HG03457 (cell line): ENCODE measurements at regions not wholly inside any gene's neighbourhood (a gene's known extent, or its start where the extent isn't known, plus 50 kb on each side); places are given as distances from the start of the nearest gene placed in this dataset.
"Not testable (repeated sequence)": the region's sequence is repeated elsewhere in the genome, so short reads cannot be mapped to it uniquely, and the experiment has no call there.

ENCODE experiments used
- ATAC-seq: cut with Tn5 transposase; IDR thresholded peaks from one replicate; pipeline ENCODE4 v1.9.1; 2021; ENCODE audit warnings: moderate number of reproducible peaks; ENCODE audit not compliant: unreplicated experiment

GRCh38 chr7:17437586-17437985 is 139.1 kb downstream of the AHR start:
- ATAC-seq, result no peak

GRCh38 chr7:17440025-17440784 is 141.8 kb downstream of the AHR start:
- ATAC-seq, result not testable (repeated sequence)

- ATAC-seq, result no peak
Observed at GRCh38 chr7:17440831-17441230, 142.4 kb downstream of the AHR start.

GRCh38 chr7:17441557-17441956 is 143.1 kb downstream of the AHR start:
- ATAC-seq, result no peak

GRCh38 chr7:17444151-17444550 is 145.7 kb downstream of the AHR start:
- no peak for ATAC-seq

- ATAC-seq, result no peak
Observed at GRCh38 chr7:17444673-17445072, 146.2 kb downstream of the AHR start.

- ATAC-seq, result no peak
Observed at GRCh38 chr7:17446340-17446739, 147.9 kb downstream of the AHR start.

GRCh38 chr7:17447728-17448478 is 149.5 kb downstream of the AHR start:
- ATAC-seq, result no peak

- ATAC-seq, result no peak
Observed at GRCh38 chr7:17448479-17449423, 150.3 kb downstream of the AHR start.

GRCh38 chr7:17456541-17456940 is 158.1 kb downstream of the AHR start:
- ATAC-seq, result no peak

GRCh38 chr7:17460001-17460400 is 161.5 kb downstream of the AHR start:
- ATAC-seq, result no peak

GRCh38 chr7:17460665-17461064 is 162.2 kb downstream of the AHR start:
- no peak for ATAC-seq

- ATAC-seq, result no peak
Observed at GRCh38 chr7:17462131-17462631, 163.7 kb downstream of the AHR start.

GRCh38 chr7:17463511-17464085 is 165.1 kb downstream of the AHR start:
- ATAC-seq, result no peak

- no peak for ATAC-seq
Observed at GRCh38 chr7:17466216-17466615, 167.8 kb downstream of the AHR start.

GRCh38 chr7:17467386-17467945 is 169.0 kb downstream of the AHR start:
- ATAC-seq, result no peak

- no peak for ATAC-seq
Observed at GRCh38 chr7:17471325-17471724, 172.9 kb downstream of the AHR start.

GRCh38 chr7:17472518-17472917 is 174.1 kb downstream of the AHR start:
- ATAC-seq, result no peak

GRCh38 chr7:17472939-17473338 is 174.5 kb downstream of the AHR start:
- no peak for ATAC-seq

- ATAC-seq, result no peak
Observed at GRCh38 chr7:17474724-17475344, 176.4 kb downstream of the AHR start.
